HEK293 (cell line): ENCODE measurements at regions not wholly inside any gene's neighbourhood (a gene's known extent, or its start where the extent isn't known, plus 50 kb on each side); places are given as distances from the start of the nearest gene placed in this dataset.

Source experiments
- CTCF ChIA-PET: fragments of 350-600 bp; formaldehyde crosslinking; extraction: SDS; loops from one replicate; lab custom pipeline; 2021; ENCODE audit warnings: antibody characterized with exemption; lab: Yijun Ruan, JAX
- POLR2A ChIA-PET: fragments of 300-600 bp; formaldehyde crosslinking; extraction: SDS; loops from one replicate; lab custom pipeline; 2020; ENCODE audit warnings: antibody characterized with exemption, inconsistent platforms; lab: Yijun Ruan, JAX
- H3K27ac ChIP-seq: fragments of 200-500 bp; sonication (Bioruptor generic); 2 replicates; pipeline ENCODE4 v1.5.1; 2014; ENCODE audit warnings: low read depth, low read length, control low read depth, inconsistent platforms; ENCODE audit errors: extremely low read depth
- H3K36me3 ChIP-seq, 2 experiments: fragments of 200-500 bp in 1 of 2; sonication (Bioruptor generic) in 1 of 2; 1 replicate in 1 of 2; 2 replicates in 1 of 2; pipeline ENCODE4 v1.5.1; 2014 to 2017; ENCODE audit warnings: inconsistent platforms in 2 of 2, low read length in 2 of 2; ENCODE audit not compliant: control insufficient read depth in 2 of 2, insufficient read depth in 1 of 2
- H3K4me1 ChIP-seq: fragments of 200-500 bp; sonication (Bioruptor generic); 2 replicates; pipeline ENCODE4 v1.5.1; 2014; ENCODE audit warnings: mild to moderate bottlenecking, low read length, inconsistent platforms; ENCODE audit not compliant: control insufficient read depth, insufficient read depth
- H3K4me3 ChIP-seq: 2 replicates; pipeline ENCODE4 v1.5.1; 2011; ENCODE audit warnings: low read depth, mild to moderate bottlenecking, control low read depth, low read length, moderate library complexity
- H3K9me3 ChIP-seq: fragments of 200-500 bp; sonication (Bioruptor generic); 2 replicates; pipeline ENCODE4 v1.5.1; 2014; ENCODE audit warnings: low read depth, low read length, inconsistent platforms; ENCODE audit not compliant: control insufficient read depth, insufficient read depth
- RBAK ChIP-seq: fragments of 450-650 bp; formaldehyde crosslinking; IDR thresholded peaks from 2 replicates; pipeline ENCODE4 v1.5.1; 2016; ENCODE audit warnings: missing biosample characterization, missing genetic modification characterization
- YY1 ChIP-seq: fragments of 450-650 bp; formaldehyde crosslinking; IDR thresholded peaks from 2 replicates; pipeline ENCODE4 v1.5.1; 2018; ENCODE audit warnings: missing biosample characterization, missing genetic modification characterization
- ZEB2 ChIP-seq: fragments of 450-650 bp; formaldehyde crosslinking; IDR thresholded peaks from 2 replicates; pipeline ENCODE4 v1.5.1; 2016; ENCODE audit warnings: missing biosample characterization, missing genetic modification characterization
- ZNF202 ChIP-seq: fragments of 450-650 bp; formaldehyde crosslinking; IDR thresholded peaks from 2 replicates; pipeline ENCODE4 v1.5.1; 2016; ENCODE audit warnings: missing biosample characterization, missing genetic modification characterization, borderline replicate concordance
- ZNF433 ChIP-seq: fragments of 450-650 bp; formaldehyde crosslinking; IDR thresholded peaks from 2 replicates; pipeline ENCODE4 v1.5.1; 2016; ENCODE audit warnings: missing biosample characterization, missing genetic modification characterization, low read depth
- ZNF48 ChIP-seq: fragments of 450-650 bp; formaldehyde crosslinking; IDR thresholded peaks from 2 replicates; pipeline ENCODE4 v1.5.1; 2016; ENCODE audit warnings: missing biosample characterization, missing genetic modification characterization
- ZNF548 ChIP-seq: fragments of 450-650 bp; formaldehyde crosslinking; IDR thresholded peaks from 2 replicates; pipeline ENCODE4 v1.5.1; 2016; ENCODE audit warnings: missing biosample characterization, missing genetic modification characterization
- TF ChIP-seq, protein P1 (sequence below): fragments of 450-650 bp; formaldehyde crosslinking; conservative IDR thresholded peaks from 2 replicates; pipeline ENCODE4 v1.5.1; 2016; ENCODE audit warnings: low read depth, missing biosample characterization, missing genetic modification characterization
- TF ChIP-seq, protein P2 (sequence below): fragments of 450-650 bp; formaldehyde crosslinking; IDR thresholded peaks from 2 replicates; pipeline ENCODE4 v1.5.1; 2016; ENCODE audit warnings: missing biosample characterization, missing genetic modification characterization
- TF ChIP-seq, protein P3 (sequence below): fragments of 450-650 bp; formaldehyde crosslinking; IDR thresholded peaks from 2 replicates; pipeline ENCODE4 v1.5.1; 2016; ENCODE audit warnings: missing biosample characterization, missing genetic modification characterization, low read depth
- TF ChIP-seq, protein P4 (sequence below): fragments of 450-650 bp; formaldehyde crosslinking; IDR thresholded peaks from 2 replicates; pipeline ENCODE4 v1.5.1; 2016; ENCODE audit warnings: missing biosample characterization, missing genetic modification characterization
- TF ChIP-seq, protein P5 (sequence below): fragments of 450-650 bp; formaldehyde crosslinking; IDR thresholded peaks from 2 replicates; pipeline ENCODE4 v1.5.1; 2017; ENCODE audit warnings: missing biosample characterization, missing genetic modification characterization
- TF ChIP-seq, protein P6 (sequence below): fragments of 450-650 bp; formaldehyde crosslinking; IDR thresholded peaks from 2 replicates; pipeline ENCODE4 v1.5.0; 2017; ENCODE audit warnings: missing biosample characterization, missing genetic modification characterization, borderline replicate concordance
- TF ChIP-seq, protein P7 (sequence below): fragments of 450-650 bp; formaldehyde crosslinking; IDR thresholded peaks from 2 replicates; pipeline ENCODE4 v1.5.1; 2016; ENCODE audit warnings: missing biosample characterization, missing genetic modification characterization

DNA sequence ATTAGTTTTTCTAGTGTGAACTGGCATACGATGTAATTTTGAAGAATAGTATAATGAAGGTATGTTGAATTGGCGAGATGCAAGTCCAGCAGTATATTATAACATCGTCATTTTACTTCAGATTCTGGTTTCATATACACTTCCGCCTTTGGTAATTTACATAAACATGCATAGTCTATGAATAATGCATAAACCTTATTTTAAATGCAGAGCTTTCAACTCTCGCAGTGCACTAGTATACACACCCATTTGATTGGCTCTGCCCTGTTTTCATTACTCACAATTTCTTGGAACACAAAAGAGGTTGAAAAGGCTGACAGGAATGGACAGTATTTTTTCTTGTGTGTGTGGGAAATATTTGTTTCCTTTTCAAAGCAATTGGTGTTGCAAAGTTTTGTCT, 128.9 kb upstream of the CCNH start (continued):
- TF ChIP-seq, protein P1, sequence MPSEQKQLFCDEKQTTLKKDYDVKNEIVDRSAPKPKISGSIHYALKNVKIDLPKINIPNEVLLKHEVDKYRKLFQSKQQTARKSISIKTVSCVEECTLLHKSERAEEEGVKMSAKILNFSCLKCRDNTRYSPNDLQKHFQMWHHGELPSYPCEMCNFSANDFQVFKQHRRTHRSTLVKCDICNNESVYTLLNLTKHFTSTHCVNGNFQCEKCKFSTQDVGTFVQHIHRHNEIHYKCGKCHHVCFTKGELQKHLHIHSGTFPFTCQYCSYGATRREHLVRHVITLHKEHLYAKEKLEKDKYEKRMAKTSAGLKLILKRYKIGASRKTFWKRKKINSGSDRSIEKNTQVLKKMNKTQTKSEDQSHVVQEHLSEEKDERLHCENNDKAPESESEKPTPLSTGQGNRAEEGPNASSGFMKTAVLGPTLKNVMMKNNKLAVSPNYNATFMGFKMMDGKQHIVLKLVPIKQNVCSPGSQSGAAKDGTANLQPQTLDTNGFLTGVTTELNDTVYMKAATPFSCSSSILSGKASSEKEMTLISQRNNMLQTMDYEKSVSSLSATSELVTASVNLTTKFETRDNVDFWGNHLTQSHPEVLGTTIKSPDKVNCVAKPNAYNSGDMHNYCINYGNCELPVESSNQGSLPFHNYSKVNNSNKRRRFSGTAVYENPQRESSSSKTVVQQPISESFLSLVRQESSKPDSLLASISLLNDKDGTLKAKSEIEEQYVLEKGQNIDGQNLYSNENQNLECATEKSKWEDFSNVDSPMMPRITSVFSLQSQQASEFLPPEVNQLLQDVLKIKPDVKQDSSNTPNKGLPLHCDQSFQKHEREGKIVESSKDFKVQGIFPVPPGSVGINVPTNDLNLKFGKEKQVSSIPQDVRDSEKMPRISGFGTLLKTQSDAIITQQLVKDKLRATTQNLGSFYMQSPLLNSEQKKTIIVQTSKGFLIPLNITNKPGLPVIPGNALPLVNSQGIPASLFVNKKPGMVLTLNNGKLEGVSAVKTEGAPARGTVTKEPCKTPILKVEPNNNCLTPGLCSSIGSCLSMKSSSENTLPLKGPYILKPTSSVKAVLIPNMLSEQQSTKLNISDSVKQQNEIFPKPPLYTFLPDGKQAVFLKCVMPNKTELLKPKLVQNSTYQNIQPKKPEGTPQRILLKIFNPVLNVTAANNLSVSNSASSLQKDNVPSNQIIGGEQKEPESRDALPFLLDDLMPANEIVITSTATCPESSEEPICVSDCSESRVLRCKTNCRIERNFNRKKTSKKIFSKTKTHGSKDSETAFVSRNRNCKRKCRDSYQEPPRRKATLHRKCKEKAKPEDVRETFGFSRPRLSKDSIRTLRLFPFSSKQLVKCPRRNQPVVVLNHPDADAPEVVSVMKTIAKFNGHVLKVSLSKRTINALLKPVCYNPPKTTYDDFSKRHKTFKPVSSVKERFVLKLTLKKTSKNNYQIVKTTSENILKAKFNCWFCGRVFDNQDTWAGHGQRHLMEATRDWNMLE (tag by site-specific recombination): no peak
- no peak for TF ChIP-seq ZEB2 (tag by site-specific recombination)
- TF ChIP-seq RBAK (tag by site-specific recombination): no peak

DNA sequence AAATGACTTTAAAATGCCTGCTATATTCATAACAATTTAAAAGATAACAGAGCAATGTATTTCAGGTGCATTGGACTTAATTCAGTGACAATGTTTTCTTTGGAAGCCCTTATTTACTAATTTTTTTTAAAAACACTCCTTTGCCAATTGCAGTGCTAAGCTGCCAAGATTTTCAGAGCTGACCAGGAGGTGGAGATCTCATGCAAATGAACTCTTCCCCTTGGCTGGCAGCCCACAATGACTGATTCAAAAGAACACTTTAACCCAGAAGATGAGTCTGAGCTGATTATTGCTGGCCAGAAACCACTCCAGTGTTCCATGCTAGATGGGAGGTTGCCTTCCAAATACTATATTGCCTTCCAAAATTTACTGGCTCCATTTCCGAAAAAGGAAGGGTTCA, 128.3 kb upstream of the CCNH start:
- H3K4me1 ChIP-seq: no peaks in the 10 kb centered on the region
- TF ChIP-seq ZNF548 (tag by site-specific recombination) (no peak), YY1 (tag by site-specific recombination) (no peak)
- TF ChIP-seq, protein P2, sequence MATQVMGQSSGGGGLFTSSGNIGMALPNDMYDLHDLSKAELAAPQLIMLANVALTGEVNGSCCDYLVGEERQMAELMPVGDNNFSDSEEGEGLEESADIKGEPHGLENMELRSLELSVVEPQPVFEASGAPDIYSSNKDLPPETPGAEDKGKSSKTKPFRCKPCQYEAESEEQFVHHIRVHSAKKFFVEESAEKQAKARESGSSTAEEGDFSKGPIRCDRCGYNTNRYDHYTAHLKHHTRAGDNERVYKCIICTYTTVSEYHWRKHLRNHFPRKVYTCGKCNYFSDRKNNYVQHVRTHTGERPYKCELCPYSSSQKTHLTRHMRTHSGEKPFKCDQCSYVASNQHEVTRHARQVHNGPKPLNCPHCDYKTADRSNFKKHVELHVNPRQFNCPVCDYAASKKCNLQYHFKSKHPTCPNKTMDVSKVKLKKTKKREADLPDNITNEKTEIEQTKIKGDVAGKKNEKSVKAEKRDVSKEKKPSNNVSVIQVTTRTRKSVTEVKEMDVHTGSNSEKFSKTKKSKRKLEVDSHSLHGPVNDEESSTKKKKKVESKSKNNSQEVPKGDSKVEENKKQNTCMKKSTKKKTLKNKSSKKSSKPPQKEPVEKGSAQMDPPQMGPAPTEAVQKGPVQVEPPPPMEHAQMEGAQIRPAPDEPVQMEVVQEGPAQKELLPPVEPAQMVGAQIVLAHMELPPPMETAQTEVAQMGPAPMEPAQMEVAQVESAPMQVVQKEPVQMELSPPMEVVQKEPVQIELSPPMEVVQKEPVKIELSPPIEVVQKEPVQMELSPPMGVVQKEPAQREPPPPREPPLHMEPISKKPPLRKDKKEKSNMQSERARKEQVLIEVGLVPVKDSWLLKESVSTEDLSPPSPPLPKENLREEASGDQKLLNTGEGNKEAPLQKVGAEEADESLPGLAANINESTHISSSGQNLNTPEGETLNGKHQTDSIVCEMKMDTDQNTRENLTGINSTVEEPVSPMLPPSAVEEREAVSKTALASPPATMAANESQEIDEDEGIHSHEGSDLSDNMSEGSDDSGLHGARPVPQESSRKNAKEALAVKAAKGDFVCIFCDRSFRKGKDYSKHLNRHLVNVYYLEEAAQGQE (tag by site-specific recombination): no peak
- ChIA-PET CTCF (interaction anchor here (0.5 kb wide), 2 partner anchors 63 to 162 kb away, joined by 3 read pairs; no protein-coding TSS in a partner anchor), POLR2A (no interaction called here)
- no peaks in the 10 kb centered on the region for H3K36me3 ChIP-seq
- no peak overlapping the region for H3K4me3 ChIP-seq
- H3K27ac ChIP-seq: no peak overlapping the region
- no peaks in the 10 kb centered on the region for H3K9me3 ChIP-seq

DNA sequence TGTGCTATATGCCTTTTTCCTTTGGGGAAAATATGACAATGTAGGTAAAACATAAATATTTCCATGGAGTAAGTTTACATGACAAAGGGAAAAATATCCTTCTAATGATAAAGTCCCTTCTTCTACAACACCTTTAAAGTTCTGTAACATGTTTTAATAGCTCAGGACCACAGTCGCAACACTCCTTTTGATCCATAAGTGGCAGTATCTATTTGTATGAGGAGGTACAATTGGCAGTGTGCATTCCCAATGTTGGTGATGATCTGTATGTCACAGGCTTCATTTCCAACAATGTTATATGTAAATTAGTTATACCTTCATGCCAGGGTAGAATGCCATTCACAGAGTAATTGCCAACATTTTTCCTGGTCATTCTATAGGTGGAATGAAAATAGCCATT, 127.1 kb upstream of the CCNH start:
- POLR2A ChIA-PET: no interaction called here
- H3K27ac ChIP-seq: no peak overlapping the region
- H3K36me3 ChIP-seq: no peaks in the 10 kb centered on the region
- CTCF ChIA-PET: interaction anchor here (0.6 kb wide), 1 partner anchor 241 kb away, joined by 3 read pairs; no protein-coding TSS in a partner anchor
- H3K4me3 ChIP-seq: no peak overlapping the region
- no peaks in the 10 kb centered on the region for H3K9me3 ChIP-seq
- H3K4me1 ChIP-seq: no peaks in the 10 kb centered on the region
- TF ChIP-seq ZNF202 (tag by site-specific recombination) (no peak), ZNF433 (no peak), ZNF548 (tag by site-specific recombination) (no peak), ZNF48 (tag by site-specific recombination) (no peak)
- TF ChIP-seq, protein P3, sequence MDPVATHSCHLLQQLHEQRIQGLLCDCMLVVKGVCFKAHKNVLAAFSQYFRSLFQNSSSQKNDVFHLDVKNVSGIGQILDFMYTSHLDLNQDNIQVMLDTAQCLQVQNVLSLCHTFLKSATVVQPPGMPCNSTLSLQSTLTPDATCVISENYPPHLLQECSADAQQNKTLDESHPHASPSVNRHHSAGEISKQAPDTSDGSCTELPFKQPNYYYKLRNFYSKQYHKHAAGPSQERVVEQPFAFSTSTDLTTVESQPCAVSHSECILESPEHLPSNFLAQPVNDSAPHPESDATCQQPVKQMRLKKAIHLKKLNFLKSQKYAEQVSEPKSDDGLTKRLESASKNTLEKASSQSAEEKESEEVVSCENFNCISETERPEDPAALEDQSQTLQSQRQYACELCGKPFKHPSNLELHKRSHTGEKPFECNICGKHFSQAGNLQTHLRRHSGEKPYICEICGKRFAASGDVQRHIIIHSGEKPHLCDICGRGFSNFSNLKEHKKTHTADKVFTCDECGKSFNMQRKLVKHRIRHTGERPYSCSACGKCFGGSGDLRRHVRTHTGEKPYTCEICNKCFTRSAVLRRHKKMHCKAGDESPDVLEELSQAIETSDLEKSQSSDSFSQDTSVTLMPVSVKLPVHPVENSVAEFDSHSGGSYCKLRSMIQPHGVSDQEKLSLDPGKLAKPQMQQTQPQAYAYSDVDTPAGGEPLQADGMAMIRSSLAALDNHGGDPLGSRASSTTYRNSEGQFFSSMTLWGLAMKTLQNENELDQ (tag by site-specific recombination): no peak
- TF ChIP-seq, protein P4, sequence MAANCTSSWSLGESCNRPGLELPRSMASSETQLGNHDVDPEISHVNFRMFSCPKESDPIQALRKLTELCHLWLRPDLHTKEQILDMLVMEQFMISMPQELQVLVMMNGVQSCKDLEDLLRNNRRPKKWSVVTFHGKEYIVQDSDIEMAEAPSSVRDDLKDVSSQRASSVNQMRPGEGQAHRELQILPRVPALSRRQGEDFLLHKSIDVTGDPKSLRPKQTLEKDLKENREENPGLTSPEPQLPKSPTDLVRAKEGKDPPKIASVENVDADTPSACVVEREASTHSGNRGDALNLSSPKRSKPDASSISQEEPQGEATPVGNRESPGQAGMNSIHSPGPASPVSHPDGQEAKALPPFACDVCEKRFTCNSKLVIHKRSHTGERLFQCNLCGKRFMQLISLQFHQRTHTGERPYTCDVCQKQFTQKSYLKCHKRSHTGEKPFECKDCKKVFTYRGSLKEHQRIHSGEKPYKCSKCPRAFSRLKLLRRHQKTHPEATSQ: no peak
- TF ChIP-seq, protein P5, sequence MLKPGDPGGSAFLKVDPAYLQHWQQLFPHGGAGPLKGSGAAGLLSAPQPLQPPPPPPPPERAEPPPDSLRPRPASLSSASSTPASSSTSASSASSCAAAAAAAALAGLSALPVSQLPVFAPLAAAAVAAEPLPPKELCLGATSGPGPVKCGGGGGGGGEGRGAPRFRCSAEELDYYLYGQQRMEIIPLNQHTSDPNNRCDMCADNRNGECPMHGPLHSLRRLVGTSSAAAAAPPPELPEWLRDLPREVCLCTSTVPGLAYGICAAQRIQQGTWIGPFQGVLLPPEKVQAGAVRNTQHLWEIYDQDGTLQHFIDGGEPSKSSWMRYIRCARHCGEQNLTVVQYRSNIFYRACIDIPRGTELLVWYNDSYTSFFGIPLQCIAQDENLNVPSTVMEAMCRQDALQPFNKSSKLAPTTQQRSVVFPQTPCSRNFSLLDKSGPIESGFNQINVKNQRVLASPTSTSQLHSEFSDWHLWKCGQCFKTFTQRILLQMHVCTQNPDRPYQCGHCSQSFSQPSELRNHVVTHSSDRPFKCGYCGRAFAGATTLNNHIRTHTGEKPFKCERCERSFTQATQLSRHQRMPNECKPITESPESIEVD (tag by site-specific recombination): no peak
- TF ChIP-seq, protein P6, sequence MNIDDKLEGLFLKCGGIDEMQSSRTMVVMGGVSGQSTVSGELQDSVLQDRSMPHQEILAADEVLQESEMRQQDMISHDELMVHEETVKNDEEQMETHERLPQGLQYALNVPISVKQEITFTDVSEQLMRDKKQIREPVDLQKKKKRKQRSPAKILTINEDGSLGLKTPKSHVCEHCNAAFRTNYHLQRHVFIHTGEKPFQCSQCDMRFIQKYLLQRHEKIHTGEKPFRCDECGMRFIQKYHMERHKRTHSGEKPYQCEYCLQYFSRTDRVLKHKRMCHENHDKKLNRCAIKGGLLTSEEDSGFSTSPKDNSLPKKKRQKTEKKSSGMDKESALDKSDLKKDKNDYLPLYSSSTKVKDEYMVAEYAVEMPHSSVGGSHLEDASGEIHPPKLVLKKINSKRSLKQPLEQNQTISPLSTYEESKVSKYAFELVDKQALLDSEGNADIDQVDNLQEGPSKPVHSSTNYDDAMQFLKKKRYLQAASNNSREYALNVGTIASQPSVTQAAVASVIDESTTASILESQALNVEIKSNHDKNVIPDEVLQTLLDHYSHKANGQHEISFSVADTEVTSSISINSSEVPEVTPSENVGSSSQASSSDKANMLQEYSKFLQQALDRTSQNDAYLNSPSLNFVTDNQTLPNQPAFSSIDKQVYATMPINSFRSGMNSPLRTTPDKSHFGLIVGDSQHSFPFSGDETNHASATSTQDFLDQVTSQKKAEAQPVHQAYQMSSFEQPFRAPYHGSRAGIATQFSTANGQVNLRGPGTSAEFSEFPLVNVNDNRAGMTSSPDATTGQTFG: no peak
- TF ChIP-seq, protein P7, sequence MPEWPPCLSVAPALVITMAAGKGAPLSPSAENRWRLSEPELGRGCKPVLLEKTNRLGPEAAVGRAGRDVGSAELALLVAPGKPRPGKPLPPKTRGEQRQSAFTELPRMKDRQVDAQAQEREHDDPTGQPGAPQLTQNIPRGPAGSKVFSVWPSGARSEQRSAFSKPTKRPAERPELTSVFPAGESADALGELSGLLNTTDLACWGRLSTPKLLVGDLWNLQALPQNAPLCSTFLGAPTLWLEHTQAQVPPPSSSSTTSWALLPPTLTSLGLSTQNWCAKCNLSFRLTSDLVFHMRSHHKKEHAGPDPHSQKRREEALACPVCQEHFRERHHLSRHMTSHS (tag by site-specific recombination): no peak
